Stimulated activated CD8-positive, alpha-beta memory T cell treated with anti-CD3 and anti-CD28 coated beads, Interleukin-4, amount 100 ng/mL, for 4 hours (primary cell): ENCODE measurements at regions not wholly inside any gene's neighbourhood (a gene's known extent, or its start where the extent isn't known, plus 50 kb on each side); places are given as distances from the start of the nearest gene placed in this dataset.

Experiments used
- DNase-seq, 2 donors: peaks; one replicate each; pipeline ENCODE4 v3.0.0-alpha.2; 2020; ENCODE audit warnings: low read depth in 2 of 2, low spot score in 1 of 2

DNA sequence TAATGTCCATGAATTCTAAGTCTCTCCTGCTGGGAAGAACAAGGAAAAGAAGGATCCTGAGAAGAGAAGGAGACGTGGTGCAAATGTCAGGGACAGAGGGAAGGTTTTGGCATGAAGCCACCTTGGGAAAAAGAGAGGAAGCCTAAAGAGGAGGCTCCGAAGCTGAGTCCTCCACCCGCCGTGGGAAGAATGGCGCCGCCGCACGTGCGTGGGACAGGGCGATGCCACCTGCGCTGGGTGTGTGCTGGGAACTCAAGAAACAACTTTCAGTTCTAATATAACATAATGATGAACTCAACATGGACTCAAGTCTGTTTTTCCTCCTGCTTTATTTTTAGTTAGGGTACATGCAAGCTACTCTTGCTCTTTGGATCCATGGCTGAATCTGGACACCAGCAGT, 362.3 kb upstream of the RUNX1 start:
- DNase-seq, result no peak

DNA sequence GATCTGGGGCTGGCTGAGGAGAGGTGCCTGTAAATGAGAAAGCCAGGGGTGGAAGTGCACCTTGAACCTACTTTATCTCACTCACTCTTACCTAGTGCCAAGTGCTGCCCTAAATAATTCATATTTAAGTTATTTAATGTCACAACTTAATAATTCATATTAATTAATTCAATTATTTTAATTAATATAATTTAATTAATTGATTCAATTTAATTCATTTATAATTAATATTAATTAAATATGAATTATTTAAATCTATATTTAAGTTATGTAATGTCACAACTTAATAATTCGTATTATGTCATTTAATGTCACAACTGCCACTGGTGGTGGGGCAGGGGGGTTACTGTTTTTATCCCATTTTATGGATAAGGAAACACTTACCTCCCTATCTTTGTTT, 361.6 kb upstream of the RUNX1 start:
- no peak for DNase-seq

DNA sequence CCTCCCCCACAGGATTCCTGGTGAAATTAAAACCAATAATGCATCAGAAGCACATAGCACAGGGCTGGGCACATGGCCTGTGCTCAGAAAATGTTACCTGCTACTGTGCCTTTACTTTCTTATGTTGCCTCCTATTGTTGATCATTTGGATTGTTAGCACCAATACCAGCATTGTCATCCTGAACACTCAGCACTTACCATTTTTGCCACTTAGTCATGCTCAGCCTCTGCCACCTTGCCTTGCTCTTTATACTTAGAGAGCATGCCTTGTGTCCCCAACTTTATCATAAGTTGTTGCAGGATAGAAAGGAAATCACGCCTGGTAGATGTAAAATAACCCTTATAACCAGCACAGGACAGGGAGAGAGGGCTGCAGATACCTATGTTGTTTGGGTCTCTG, 361.0 kb upstream of the RUNX1 start:
- DNase-seq, result no peak

DNA sequence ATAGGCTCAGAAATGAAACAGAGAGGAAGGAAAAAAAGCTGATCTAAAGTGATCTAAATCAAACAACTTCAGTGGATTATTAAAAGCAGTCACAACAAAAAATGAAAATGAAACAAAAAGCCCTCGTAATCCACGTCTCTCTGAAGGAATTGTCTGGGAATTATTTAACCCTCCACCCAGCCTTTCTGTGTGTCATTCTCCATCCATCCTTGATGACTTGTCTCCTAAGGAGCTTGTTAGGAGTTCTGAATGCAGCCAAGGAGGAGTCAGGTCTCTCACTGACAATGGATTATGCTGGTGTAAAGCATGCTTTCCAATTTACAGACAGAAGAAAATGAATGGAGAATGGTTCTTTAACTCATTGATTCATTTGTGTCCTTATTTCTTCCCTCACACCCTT, 359.3 kb upstream of the RUNX1 start:
- DNase-seq, result no peak

DNA sequence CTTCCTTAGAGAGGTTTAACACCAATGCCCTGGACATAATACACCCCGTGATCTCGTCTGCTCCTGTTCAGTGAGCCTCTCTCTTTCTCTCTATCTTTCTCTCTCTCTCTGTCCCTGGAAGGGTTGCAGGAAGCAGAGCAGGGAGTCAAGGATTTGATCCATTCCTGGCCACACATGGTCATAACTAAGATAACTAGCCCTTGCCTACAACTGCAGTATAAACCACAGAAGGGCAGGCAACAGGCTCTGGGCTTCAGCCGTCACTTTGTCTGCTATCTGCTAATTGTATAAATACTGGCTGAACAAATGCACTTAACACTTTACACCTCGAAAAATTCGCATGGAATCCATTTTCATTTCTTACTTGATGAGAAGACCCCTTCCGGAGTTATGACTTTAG, 357.5 kb upstream of the RUNX1 start:
- no peak for DNase-seq

DNA sequence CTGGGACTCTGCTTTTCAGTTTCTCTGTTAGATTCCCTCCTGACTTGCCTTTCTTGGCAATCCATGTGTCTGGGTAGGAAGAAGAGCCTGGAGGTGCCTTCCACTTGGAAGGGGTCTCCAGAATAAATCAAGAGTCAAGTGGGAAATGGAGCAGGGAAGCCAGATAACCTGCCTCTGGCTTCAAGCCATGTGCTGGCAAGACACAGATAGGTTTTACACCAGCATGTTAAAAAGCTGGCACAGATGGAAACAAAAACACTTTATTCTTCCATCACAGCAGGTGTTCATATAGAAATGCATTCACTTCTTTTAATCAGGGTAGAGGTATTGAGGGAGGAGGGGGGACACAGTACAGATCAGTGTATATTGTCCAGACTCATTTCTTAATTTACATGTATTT, 356.9 kb upstream of the RUNX1 start:
- no peak for DNase-seq

DNA sequence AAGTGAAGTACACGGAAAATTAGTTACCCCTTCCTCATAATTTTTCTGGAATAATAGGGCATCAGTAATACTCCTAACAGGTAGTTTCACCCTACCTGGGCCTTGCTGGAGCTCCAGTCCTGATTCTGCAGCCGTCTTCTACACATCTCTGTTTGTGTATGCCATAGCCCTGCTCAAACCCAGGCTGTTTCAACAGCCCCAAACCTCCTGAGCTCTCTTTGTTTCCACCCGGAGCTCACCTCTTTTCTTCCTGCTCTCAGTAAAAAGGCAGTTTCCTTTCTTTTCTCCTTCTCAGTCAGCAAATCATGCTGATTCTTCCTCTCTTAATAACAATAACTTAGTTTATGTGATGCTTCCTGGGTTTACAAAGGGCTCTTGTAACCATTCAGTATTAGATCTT, 355.1 kb upstream of the RUNX1 start:
- DNase-seq, result no peak

DNA sequence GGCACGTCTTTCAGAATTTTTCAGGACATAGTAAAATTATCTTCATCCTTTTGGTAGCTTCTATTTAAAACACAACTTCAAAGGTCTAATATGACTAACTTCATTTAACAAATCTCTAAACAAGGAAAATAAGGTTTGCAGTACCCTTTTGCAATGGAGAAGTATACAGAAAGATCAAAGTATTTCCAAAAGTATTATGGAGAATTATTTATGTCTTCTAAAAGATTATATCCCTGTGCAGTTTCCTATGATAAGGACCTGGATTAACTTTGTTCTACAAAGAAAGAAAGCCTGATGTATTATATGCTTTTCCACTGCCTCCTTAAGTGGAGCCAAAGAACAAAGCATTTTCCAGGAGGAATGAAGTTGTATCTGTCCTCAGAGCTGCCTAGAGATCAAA, 353.0 kb upstream of the RUNX1 start:
- no peak for DNase-seq

DNA sequence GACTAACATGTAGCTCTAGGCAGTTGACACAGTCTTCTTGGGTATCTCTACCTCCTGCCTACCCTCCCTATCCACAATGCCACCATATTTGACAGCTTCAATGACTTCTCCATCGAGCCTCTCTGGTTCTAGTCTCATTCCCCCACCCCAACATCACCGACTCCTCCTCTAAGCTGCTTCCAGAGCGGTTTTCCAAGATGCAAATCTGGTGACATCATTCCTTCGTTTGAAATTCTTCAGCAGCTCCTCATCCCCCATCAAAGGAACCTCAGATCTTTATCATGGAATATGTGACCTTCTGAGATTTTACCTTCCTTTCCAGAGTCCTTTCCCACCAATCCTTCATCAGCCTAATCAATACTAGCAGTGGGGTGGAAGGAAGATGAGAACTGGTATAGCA, 352.4 kb upstream of the RUNX1 start:
- no peak for DNase-seq

DNA sequence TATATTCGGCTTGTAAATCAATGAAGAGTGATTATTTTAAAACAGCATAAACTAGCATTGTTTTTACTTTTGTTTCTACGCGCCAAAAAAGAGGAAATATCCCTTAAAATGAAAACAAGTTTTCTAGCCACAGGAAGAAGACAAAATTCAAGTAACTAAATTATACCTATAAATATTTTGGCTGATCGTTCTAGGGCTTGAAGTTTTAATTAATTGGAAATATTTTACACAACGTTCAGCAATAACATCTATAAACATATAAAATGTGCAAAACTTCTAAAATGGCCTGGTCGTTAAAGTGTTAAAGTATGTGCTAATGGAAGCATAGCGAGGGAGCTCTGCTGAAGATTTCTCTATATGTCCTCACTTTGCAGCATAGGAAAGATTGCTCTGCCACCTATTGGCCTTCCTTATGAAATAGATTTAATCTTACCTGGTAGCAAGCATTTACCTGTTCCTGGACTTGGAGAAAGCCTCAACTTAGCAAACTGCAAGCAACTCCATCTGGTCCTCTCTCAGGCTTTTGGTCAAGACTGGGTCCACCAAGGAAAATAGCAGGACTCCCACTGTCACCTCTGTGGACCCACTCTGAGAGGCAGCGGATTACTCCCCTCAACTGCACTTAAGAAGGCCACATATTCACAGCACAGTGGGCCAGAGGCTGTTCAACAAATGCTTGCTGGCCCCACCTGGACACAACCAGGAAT, 351.3 kb upstream of the RUNX1 start:
- DNase-seq, result no peak

DNA sequence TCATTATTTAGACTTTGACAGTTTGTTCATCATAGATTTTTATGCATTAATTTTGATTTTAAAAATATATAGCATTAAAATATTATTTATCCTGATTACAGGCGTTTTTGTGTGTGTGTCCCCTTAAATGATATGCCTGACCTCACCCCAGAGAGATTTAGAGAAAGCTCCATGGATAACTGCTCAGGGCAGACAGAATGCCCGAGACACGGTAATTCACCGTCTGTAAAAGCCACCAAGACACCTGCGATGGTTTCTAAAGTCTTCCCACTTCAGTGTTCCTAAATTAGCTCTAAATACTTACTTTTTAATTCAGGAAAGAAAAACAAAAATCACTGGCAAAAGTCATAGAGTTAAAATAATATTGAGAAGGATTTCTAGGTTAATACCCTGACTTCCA, 350.6 kb upstream of the RUNX1 start:
- no peak for DNase-seq

DNA sequence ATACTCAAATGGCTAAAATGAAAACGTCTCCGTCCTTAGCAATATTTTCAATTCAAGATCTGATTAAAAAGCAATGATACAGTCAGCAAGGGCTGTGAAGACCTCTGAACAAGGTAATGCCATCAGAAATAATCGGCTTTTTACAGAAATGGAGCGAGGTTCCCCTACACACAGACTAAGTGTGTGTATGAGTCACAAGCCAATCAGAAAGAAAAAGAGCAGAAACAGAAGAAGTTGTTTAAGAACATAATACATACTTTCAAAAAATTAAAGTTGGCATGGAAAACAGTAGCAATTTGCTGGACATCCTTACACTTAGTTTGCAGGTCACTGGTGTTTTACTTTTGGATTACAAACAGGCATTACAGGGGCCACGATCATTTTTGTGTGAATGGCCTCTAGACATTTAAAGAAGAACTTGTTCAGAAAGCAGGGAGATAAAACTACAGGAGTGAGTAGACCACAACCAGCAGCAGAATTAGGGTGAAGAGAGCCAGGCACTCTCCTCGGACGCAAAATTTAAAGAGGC, 350.0 kb upstream of the RUNX1 start:
- no peak for DNase-seq

DNA sequence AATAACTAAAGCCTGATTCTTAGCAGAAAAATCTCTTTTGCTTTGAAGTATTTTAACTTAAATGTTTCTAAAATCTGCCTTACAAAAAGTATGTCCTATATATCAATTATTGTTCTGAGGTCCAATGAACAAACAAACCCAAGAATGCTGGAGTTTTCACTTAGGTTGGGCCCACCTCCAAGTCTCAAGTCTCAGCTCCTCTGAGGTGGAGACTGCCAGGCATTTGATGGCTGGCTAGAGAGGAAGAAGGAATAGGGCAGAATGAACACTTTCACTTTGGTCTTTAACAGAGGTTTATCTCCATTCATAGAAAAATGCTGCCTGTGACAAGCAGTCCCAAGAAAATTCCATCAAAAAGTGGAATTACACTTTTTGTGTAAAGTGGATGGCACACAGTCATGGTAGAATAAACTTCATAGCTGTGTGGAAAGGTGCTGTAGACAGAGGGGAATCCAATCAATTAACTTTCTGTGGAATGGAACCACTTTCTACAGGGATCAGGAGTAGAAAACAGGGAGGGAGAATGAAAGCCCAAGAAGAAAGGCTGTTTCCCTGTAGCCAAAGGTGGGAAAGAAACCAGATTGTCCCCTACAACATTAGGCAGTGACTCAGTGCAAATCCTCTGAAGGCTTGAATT, 349.4 kb upstream of the RUNX1 start:
- no peak for DNase-seq

DNA sequence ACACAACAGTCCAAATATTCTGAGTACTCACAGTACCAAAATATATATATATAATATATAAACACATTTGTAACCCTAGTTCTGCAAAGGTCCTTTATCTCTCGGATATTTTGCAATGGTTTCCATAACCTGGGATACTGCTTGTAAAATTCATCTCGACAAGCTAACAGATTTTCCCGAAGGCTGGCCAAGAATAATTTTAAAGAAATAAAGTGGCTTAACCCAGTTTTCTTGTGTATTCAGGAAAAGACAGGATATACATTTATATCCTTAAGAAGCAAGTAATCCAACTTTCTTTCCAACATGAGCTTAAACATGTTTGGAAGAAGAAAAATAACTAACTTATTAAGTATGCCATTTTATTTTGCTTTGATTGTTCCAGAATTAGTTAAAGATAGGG, 348.7 kb upstream of the RUNX1 start:
- DNase-seq, result no peak

DNA sequence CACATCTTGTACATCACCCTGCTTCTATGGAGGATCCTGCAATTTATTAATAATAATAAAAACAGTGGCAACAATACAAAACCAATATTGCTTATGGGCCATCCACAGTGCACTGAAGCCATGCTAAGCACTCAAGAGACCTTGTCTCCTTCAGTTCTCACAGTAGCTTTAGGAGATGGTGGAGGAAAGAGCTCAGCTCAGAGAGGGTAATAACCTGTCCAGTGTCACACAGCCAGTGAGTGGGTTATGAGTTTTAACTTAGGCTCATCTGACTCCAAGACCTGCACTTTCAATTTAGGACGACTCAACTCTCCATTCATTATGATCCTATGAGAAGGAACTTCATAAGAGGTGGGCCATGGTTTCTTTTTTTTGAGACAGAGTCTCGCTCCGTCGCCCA, 347.6 kb upstream of the RUNX1 start:
- no peak for DNase-seq

DNA sequence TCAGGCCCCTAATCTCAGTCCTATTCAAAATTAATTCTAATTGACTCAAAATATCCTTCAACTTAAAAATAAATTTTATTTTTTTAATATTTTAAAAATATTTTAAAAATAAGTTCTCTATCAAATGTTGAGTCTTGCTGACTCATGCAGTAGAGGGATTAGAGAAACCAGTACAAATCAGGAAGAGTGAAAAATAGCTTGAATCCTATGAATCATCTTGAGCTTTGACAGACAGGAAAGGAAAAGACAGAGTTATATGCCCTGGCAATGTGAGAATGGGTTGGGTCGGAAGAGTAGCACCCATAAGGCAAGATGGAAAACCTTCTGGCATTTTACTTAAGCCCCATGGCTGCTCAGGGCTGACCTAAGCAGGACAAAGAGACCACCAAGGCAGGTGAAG, 346.6 kb upstream of the RUNX1 start:
- DNase-seq, result no peak

DNA sequence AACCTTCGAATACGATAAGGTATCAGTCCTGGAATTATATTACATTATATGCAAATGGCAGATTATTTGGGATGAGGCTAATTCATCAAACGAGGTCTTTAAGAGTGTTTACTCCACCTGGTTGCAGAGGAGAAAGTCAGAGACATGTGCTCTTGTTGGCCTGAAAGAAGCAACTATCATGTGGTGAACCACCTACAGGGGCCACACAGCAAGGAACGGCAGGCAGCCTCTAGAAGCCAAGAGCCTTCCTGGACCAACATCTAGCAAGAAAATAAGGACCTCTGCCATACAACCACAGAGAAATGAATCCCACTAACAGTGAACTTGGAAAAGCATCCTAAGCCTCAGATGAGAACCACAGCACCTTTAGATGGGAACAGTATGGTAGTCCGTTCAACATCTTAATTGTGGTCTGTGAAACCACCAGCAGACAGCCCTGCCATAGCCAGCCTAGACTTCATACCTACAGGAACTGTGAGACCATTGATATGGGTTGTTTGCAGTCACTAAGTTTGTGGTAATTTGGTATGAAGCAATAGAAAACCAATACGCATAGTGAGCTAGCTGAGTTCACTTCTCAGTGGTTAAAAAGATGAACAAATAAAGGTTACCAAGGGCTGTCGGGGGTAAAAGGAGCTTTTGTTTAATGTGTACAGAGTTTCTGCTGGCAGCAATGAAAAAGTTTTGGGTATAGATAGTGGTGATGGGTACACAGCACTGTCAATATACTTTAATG, 345.7 kb upstream of the RUNX1 start:
- DNase-seq, result no peak

DNA sequence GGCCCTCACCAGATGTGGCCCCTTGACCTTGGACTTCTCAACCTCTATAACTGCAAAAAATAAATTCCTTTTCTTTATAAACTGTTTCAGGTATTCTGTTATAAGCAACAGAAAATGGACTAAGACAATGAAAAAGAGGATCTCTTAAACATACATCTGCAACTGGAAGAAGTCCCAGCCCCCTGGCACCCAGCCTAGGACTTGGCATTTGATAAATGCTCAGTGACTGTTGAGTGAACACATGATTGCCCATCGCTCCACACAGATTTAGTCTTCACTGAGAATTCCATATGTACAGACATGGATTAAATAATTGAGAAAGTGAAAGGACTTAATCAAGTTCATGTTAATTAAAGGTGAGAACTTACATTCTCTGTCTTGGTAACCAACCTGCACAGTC, 344.9 kb upstream of the RUNX1 start:
- no peak for DNase-seq

DNA sequence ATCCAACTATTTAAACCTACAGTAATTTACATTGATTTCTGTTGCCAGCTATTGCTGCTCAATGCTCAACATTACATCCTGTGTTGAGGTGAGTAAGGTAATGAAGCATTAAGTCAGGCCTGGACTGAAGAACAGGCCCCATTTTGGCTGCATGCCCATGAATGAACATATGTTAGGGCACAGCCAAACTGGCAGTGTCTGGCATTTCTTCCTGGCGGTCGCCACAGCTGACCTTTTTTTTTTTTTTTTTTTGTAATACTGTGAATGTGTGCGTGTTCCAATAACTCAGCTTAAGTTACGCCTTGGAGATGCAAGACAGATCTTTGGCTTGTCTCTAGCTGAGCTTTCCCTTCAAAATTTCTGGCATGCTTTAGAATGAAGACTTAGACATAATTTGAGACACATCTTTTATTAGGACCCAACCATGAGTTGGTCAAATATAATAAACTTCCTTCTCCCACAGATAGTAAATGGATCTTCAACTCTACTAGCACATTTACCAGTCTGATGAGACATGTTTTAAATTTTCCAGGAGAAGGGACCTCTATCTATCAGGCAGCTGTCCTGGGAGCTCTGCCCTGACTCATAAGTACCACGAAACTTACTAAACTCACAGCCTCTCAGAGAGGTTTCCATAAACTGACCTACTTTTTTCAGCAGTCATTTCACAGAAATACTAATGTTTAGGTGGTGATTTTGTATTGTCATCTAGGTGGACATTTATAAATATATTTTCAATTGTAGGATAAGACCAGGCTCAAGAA, 341.1 kb upstream of the RUNX1 start:
- no peak for DNase-seq

DNA sequence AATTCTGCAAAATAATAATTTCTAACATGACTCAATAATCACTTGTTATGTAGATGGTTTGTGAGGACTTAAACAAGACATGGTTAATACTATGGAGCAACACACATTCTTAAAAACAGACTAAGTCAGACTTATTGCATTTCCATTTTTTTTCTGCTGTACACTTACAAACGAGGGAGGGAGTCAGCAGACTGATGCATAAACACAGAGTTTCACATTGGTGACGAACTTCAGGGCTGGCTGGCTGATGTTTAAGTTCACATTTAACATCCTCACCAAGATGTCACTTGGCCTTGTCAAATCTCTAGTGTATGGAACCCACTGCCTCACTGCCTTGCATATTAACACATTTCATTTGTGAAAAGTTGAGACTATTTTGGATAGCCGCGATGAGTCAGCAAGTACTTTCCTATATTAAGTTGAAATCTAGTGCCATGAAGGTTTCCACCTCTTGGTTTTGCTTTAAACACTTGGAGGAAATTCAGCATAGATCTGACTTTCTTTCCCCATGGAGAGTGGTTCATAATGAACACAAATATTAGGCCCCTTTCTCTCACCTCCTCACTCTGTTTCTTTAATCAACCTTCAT, 337.5 kb upstream of the RUNX1 start:
- DNase-seq, result no peak

DNA sequence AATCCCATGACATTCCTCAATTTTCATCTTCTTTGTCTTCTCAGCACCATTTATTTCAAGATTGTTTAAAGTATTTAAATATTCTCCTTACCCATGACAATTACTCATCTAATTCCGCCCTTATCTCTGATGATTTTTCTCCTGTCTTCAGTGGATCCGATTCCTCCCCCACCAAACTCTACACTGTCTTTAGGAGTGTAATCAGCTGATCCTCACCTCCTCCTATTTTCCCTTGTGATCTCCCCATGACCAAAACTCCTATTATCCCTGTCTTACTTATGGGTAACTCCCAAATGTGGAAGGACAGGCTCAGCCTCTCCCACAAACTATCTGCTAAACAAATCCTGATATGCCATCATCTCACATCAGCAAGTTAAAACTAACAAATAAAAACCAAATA, 335.3 kb upstream of the RUNX1 start:
- DNase-seq, result no peak
